Activated CD4-positive, alpha-beta T cell treated with anti-CD3 and anti-CD28 coated beads, Interleukin-2, amount 10 ng/mL, durations not matched to agents 24 days and 14 days (primary cell): ENCODE measurements at regions not wholly inside any gene's neighbourhood (a gene's known extent, or its start where the extent isn't known, plus 50 kb on each side); places are given as distances from the start of the nearest gene placed in this dataset.
"Not testable (repeated sequence)": the region's sequence is repeated elsewhere in the genome, so short reads cannot be mapped to it uniquely, and the experiment has no call there.

Source experiments
- DNase-seq: peaks from one replicate; pipeline ENCODE4 v3.0.0; 2022
- H3K27ac Mint-ChIP-seq: one replicate; pipeline ENCODE4 v1.8.0; 2022; ENCODE audit warnings: mild to moderate bottlenecking, mixed read lengths
- H3K27me3 Mint-ChIP-seq: one replicate; pipeline ENCODE4 v1.8.0; 2022; ENCODE audit warnings: mixed read lengths
- H3K36me3 Mint-ChIP-seq: one replicate; pipeline ENCODE4 v1.8.0; 2022; ENCODE audit warnings: low read depth, mild to moderate bottlenecking, mixed read lengths
- H3K4me1 Mint-ChIP-seq: one replicate; pipeline ENCODE4 v1.8.0; 2021; ENCODE audit warnings: mixed read lengths
- H3K4me3 Mint-ChIP-seq: one replicate; pipeline ENCODE4 v1.8.0; 2022; ENCODE audit warnings: mild to moderate bottlenecking, moderate library complexity, mixed read lengths
- H3K9me3 Mint-ChIP-seq: one replicate; pipeline ENCODE4 v1.8.0; 2021; ENCODE audit warnings: mixed read lengths
- intact Hi-C: fragments of 100-400 bp; cut with micrococcal nuclease; formaldehyde crosslinking; loops from one replicate; pipeline ENCODE4 v1.15.1; 2023

DNA sequence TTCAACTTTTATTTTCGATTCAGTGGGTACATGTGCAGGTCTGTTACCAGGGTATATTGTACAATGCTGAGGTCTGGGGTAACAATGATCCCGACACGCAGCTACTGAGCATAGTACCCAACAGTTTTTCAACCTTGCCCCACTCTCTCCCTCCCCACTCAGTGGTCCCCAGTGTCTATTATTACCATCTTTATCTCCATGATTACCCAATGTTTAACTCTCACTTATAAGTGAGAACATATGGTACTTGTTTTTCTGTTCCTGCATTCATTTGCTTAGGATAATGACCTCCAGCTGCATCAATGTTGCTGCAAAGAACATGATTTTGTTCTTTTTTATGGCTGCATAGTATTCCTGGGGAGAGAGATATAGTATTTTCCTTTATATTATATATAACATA is 75.7 kb upstream of the EPHB3 start:
- no peak for DNase-seq
- H3K4me1 Mint-ChIP-seq: no peaks in the 10 kb centered on the region
- no peak overlapping the region for H3K27ac Mint-ChIP-seq
- H3K36me3 Mint-ChIP-seq: no peaks in the 10 kb centered on the region
- H3K9me3 Mint-ChIP-seq: no peaks in the 10 kb centered on the region
- peaks cover 26% of the 10 kb centered on the region for H3K27me3 Mint-ChIP-seq
- intact Hi-C loops: no loop called here
- H3K4me3 Mint-ChIP-seq: no peak overlapping the region

DNA sequence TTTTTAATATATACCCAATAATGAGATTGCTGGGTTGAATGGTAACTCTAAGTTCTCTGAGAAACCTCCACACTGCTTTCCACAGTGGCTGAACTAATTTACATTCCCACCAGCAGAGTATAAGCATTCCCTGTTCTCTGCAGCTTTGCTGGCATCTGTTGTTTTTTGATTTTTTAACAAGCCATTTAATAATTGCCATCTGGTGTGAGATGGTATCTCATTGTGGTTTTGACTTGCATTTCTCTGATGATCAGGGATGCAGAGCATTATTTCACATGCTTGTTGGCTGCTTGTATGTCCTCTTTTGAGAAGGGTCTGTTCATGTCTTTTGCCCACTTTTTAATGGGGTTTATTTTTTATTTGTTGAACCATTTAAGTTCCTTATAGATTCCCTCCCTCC is 75.0 kb upstream of the EPHB3 start:
- no peaks in the 10 kb centered on the region for H3K4me1 Mint-ChIP-seq
- no peak overlapping the region for H3K27ac Mint-ChIP-seq
- H3K4me3 Mint-ChIP-seq: no peak overlapping the region
- DNase-seq: no peak
- peaks cover 30% of the 10 kb centered on the region for H3K27me3 Mint-ChIP-seq
- no peaks in the 10 kb centered on the region for H3K36me3 Mint-ChIP-seq
- intact Hi-C loops: no loop called here
- H3K9me3 Mint-ChIP-seq: no peaks in the 10 kb centered on the region

DNA sequence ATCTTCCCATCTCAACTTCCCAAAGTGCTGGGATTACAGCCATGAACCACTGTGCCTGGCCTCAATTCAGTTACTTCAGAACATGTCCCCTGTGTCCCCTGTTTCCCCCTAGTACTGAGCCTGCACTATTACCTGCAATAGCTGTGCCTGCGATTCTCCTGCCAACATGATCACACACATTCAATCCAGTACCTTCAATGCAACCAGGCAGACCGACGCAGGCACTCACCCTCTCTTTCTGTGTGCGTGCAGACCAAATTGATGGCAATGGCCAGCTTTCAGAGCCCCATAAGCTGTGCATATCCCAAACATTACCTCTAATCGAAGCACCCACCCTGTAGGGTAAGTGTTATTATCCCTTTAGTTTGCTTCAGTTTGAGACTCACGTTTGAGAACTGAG is 73.0 kb upstream of the EPHB3 start:
- Mint-ChIP-seq H3K9me3 (no peaks in the 10 kb centered on the region), H3K4me3 (no peak overlapping the region), H3K36me3 (no peaks in the 10 kb centered on the region), H3K27ac (no peak overlapping the region), H3K27me3 (peaks cover 43% of the 10 kb centered on the region), H3K4me1 (peaks cover 5% of the 10 kb centered on the region)
- no peak for DNase-seq
- intact Hi-C loops: no loop called here

DNA sequence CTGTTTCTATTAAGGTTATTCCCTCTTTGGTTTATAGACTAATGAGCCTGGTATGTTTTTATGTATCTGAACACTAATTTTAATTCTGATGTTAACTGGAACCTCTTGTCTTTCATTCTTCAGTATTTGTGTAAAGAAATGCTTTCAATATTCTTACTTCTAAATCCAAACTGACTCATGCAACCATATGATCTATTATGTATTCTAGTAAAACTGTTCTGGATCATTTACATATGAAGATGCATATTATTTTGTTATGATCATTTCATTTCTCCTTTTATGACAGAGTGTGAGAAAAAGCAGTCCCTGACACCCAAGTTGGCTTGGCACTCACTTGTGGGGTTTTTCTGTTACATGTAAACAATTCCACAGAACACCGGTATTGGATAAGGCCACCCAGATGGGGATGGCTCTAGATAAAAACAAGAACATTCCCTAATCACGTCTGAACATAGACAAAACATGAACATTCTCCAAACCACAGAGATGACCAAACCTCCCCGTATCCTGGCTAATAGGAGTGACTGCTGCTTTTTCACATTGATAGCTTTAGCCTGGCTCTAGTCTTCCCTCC is 72.2 kb upstream of the EPHB3 start:
- Mint-ChIP-seq H3K9me3 (no peaks in the 10 kb centered on the region), H3K27me3 (peaks cover 51% of the 10 kb centered on the region), H3K36me3 (no peaks in the 10 kb centered on the region), H3K4me1 (peaks cover 5% of the 10 kb centered on the region), H3K27ac (no peak overlapping the region), H3K4me3 (no peak overlapping the region)
- DNase-seq: no peak
- intact Hi-C loops: no loop called here

DNA sequence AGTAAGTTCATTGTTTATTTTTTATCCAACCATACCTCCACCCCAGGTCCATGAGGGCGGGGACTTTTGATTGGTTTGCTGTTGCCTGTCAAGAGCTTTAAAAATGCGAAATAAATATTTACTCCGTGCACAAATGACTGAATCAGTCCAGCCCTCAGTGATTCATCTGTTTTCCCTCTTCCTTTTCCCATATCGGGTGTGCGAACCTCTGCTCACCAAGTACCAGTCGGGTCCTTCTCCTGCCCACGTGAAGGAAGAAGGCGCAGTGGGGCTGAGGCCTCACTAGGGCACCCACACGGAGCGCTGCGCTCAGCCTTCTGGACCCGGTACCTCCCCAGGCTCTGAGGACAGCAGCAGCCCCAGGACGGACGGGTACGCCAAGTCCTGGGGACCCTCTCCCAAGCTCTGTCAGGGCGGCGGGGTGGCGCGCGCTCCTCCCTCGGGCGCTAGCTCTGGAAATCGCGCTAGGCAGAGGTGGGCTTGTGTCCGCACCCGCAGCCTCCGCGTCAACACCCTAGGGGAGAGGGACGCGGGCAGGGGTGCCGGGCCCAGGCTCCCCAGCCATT is 70.5 kb upstream of the EPHB3 start:
- intact Hi-C loops: no loop called here
- peaks cover 50% of the 10 kb centered on the region for H3K27me3 Mint-ChIP-seq
- H3K9me3 Mint-ChIP-seq: no peaks in the 10 kb centered on the region

DNA sequence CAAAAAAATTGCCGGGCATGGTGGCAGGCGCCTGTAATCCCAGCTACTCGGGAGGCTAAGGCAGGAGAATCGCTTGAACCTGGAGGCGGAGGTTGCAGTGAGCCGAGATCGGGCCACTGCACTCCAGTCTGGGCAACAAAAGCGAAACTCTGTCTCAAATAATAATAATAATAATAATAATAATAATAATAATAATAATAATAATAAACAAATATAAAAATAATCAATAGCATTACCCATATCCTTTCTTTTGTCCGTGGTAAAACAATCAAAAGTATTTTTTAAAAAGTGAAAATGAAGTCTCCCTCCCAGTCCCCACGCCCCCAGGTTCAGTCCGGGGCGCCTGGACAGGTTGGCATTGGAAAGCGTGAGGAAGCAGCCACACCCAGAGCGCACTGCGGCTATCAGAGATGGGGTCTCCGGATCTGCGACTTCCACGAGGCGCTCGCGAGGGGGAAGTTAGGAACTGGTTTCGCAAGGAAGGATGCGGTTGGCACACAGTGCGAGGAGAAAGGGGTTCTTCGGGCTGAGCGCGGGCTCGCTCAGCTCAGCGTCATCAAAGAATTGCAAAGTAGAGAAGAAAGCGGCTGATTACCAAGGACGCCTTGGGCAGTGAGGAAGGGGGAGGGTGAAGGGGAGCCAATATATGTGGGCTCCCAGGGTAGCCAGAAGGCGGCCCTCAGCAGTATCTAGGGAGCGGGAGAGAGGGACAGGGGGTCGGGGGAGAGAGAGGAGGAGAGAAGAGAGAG is 69.5 kb upstream of the EPHB3 start:
- Mint-ChIP-seq H3K4me1 (peaks cover 5% of the 10 kb centered on the region), H3K36me3 (no peaks in the 10 kb centered on the region), H3K9me3 (no peaks in the 10 kb centered on the region), H3K27ac (no peak overlapping the region), H3K4me3 (peak overlapping the region; percentile 62), H3K27me3 (peaks cover 56% of the 10 kb centered on the region)
- intact Hi-C loops: no loop called here
- peak; percentile 56 for DNase-seq

More for the DNA sequence above, 70.5 kb upstream of the EPHB3 start:
- no peak for DNase-seq
- H3K4me1 Mint-ChIP-seq: peaks cover 5% of the 10 kb centered on the region
- no peaks in the 10 kb centered on the region for H3K36me3 Mint-ChIP-seq
- H3K27ac Mint-ChIP-seq: no peak overlapping the region
- H3K4me3 Mint-ChIP-seq: no peak overlapping the region

DNA sequence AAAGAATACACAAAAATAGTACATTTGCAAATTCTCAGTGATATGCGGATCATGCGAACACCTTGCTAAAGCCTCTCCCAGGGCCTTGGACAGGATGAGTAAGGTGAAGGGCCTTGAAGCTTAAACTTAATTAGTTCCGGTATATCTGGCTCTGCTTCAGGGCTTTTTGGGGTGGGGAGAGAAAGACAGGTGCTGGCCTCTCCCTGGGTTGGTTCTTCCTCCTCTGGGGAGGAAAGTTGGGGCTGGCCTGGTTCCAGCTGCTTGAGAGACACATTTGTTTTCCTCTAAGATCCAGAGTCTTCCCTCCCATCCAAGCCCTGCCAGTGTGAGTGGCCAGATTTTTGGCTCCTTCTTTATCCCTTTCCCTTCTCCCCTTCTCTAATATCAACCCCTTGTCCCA is 64.7 kb upstream of the EPHB3 start:
- Mint-ChIP-seq H3K4me1 (peaks cover 5% of the 10 kb centered on the region), H3K27ac (no peak overlapping the region), H3K4me3 (no peak overlapping the region), H3K27me3 (peaks cover 42% of the 10 kb centered on the region), H3K9me3 (no peaks in the 10 kb centered on the region), H3K36me3 (no peaks in the 10 kb centered on the region)
- intact Hi-C loops: no loop called here
- DNase-seq: peak; percentile 32

DNA sequence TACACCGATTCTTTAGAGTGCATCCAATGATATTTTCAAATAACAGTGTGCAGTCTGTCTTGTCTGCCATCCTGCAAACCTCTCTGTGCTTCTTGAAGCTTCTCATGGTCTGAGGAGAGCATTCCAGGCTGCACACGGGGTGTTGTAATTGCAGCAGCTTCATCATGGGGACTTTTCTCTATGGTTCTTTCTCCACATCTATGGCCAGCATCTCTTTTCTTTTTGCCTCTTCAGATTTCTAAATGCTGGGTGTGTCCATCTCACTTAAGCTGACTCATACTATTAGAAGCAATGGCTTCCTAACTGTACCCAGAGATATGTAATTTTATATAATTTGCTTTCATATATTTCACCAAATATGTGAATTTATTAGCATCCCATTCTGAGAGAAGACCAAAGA is 63.8 kb upstream of the EPHB3 start:
- no peak overlapping the region for H3K4me3 Mint-ChIP-seq
- intact Hi-C loops: no loop called here
- peak; percentile 17 for DNase-seq
- H3K27ac Mint-ChIP-seq: no peak overlapping the region
- H3K4me1 Mint-ChIP-seq: no peaks in the 10 kb centered on the region
- H3K9me3 Mint-ChIP-seq: no peaks in the 10 kb centered on the region
- peaks cover 37% of the 10 kb centered on the region for H3K27me3 Mint-ChIP-seq
- H3K36me3 Mint-ChIP-seq: no peaks in the 10 kb centered on the region

DNA sequence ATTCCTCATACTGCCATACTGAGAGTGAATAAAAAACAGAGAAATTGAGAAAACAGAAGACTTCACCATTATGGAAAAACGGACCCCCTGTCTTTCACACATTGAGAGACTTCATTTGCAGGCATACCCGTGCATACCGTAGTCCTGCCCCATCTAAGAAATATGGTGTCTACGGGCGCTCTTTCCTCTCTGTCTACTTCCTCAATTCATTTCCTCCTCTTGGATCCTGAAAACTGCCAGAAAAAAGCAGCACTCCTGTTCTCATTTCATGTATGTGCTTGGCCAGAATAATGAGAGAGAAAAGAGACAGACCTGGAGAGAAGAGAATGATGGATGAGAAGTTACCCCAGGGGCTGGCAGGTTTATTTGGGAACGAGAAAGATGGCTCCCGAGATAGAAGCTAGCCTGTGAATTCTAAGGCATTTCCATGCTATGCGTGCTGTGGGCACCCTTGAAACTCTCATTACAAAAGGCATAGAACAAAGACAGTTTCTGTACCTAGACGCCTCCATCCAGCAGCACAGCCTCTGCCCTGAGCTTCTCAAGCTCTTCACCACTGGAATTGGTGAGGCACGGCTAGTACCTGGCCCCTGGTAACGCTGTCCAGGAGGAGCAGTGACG is 62.5 kb upstream of the EPHB3 start:
- Mint-ChIP-seq H3K4me3 (no peak overlapping the region), H3K27ac (no peak overlapping the region), H3K36me3 (no peaks in the 10 kb centered on the region), H3K4me1 (no peaks in the 10 kb centered on the region), H3K9me3 (no peaks in the 10 kb centered on the region), H3K27me3 (peaks cover 28% of the 10 kb centered on the region)
- intact Hi-C loops: no loop called here
- DNase-seq: peak; percentile 7

DNA sequence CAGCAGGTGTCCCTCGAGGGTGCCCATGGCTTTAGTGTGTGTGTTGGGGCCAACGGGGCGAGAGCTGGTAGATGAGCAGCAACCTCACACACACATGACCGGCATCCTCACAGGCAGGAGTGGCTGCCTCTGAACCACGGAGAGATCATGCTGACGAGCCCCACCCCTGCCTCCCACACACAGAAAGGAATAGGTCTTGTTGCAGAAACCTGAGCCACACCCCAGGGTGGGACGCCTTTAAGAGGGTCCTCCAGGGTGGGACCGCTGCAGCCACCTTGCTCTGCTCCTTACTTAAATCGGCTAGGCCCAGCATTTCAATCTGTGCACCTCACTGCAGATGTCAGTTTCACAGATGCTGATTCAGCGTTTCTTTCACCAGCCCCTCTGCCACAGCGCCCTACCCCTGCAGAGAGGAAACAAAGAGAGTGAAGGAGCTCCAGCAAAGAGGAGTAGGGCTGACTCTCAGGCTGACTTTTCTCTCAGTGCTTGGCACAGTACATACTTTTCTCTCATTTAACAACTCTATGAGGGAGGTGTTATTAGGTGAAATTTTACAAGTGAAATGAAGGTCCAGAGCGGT is 61.2 kb upstream of the EPHB3 start:
- Mint-ChIP-seq H3K9me3 (no peaks in the 10 kb centered on the region), H3K4me1 (no peaks in the 10 kb centered on the region), H3K27ac (no peak overlapping the region), H3K36me3 (no peaks in the 10 kb centered on the region), H3K27me3 (peaks cover 30% of the 10 kb centered on the region), H3K4me3 (no peak overlapping the region)
- peak; percentile 42 for DNase-seq
- intact Hi-C loops: no loop called here

DNA sequence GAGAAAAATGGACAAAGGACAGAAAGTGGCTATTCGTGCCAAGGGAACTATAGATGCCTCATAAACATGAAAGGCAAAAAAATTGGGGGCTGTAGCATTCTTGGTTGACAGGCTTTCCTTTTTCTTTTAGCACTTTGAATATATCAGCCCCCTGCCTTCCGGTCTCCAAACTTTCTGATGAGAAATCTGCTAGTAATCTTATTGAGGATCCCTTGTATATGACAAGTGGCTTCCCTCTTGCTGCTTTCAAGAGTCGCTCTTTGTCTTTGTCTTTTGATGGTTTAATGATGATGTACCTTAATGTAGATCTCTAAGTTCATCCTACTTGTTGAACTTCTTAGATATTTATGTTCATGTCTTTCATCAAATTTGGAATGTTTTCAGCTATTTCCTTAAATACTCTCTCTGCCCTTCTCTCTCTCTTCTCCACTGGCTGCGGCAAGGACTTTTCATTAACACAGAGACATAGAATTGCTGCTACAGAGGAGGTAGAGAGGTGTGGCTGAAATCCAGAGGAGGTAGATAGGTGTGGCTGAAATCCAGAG is 59.4 kb upstream of the EPHB3 start:
- Mint-ChIP-seq H3K36me3 (no peaks in the 10 kb centered on the region), H3K4me1 (no peaks in the 10 kb centered on the region), H3K9me3 (no peaks in the 10 kb centered on the region), H3K27me3 (peaks cover 38% of the 10 kb centered on the region), H3K27ac (no peak overlapping the region), H3K4me3 (no peak overlapping the region)
- intact Hi-C loops: no loop called here
- peak; percentile 4 for DNase-seq

DNA sequence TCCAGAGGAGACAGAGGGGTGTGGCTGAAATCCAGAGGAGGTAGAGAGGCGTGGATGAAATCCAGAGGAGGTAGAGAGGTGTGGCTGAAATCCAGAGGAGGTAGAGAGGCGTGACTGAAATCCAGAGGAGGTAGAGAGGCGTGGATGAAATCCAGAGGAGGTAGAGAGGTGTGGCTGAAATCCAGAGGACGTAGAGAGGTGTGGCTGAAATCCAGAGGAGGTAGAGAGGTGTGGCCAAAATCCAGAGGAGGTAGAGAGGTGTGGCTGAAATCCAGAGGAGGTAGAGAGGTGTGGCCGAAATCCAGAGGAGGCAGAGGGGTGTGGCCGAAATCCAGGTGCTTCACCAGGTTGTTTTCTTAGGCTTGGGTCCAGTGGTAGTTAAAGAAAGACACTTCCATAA is 58.7 kb upstream of the EPHB3 start:
- DNase-seq, H3K4me3 Mint-ChIP-seq, H3K36me3 Mint-ChIP-seq, H3K9me3 Mint-ChIP-seq, intact Hi-C loops, H3K27ac Mint-ChIP-seq, H3K4me1 Mint-ChIP-seq: not testable (repeated sequence)
- H3K27me3 Mint-ChIP-seq: peaks cover 36% of the 10 kb centered on the region

DNA sequence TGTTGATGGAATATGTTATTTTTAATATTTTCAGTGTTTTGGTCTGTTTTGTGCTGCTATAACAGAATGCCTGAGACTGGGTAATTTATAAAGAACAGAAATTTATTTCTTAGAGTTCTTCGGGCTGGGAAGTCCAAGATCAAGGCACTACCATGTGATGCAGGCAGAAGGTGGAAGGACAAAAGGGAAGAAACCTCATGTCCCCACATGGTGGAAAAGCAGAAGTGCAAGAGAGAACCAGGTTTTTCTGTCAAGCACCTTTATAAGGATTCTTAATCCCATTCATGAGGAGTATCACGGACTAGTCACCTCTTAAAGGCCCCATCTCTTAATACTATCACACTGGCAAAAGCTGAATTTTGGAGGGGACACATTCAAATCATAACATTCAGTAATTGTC is 57.9 kb upstream of the EPHB3 start:
- H3K36me3 Mint-ChIP-seq: no peaks in the 10 kb centered on the region
- no peak for DNase-seq
- no peak overlapping the region for H3K27ac Mint-ChIP-seq
- H3K27me3 Mint-ChIP-seq: peaks cover 31% of the 10 kb centered on the region
- H3K9me3 Mint-ChIP-seq: no peaks in the 10 kb centered on the region
- no peak overlapping the region for H3K4me3 Mint-ChIP-seq
- no peaks in the 10 kb centered on the region for H3K4me1 Mint-ChIP-seq
- intact Hi-C loops: no loop called here
